ENCODE measurements at regions not wholly inside any gene's neighbourhood (a gene's known extent, or its start where the extent isn't known, plus 50 kb on each side); places are given as distances from the start of the nearest gene placed in this dataset.

DNA sequence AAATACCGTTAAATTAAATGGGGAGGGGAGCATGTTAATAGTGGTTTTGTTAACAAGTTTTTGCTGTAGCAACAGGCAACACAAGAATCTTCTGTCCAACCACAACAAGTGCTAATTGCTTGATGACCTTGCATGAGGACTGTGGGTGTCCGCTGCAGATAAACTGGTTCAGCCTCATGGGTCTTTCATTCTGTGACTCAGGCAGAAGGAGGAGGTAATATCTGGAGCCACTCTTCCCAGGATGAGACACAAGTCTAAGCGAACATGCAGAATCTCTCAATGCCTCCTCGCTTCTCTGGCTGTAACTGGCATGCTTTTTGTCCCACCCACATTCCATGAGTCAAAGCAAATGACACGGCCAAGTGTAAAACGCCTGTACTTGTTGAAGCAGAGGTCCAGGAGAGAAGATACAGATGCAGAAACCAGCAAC is 56.6 kb upstream of the MYO16 start (continued):
- TF ChIP-seq, protein P1, sequence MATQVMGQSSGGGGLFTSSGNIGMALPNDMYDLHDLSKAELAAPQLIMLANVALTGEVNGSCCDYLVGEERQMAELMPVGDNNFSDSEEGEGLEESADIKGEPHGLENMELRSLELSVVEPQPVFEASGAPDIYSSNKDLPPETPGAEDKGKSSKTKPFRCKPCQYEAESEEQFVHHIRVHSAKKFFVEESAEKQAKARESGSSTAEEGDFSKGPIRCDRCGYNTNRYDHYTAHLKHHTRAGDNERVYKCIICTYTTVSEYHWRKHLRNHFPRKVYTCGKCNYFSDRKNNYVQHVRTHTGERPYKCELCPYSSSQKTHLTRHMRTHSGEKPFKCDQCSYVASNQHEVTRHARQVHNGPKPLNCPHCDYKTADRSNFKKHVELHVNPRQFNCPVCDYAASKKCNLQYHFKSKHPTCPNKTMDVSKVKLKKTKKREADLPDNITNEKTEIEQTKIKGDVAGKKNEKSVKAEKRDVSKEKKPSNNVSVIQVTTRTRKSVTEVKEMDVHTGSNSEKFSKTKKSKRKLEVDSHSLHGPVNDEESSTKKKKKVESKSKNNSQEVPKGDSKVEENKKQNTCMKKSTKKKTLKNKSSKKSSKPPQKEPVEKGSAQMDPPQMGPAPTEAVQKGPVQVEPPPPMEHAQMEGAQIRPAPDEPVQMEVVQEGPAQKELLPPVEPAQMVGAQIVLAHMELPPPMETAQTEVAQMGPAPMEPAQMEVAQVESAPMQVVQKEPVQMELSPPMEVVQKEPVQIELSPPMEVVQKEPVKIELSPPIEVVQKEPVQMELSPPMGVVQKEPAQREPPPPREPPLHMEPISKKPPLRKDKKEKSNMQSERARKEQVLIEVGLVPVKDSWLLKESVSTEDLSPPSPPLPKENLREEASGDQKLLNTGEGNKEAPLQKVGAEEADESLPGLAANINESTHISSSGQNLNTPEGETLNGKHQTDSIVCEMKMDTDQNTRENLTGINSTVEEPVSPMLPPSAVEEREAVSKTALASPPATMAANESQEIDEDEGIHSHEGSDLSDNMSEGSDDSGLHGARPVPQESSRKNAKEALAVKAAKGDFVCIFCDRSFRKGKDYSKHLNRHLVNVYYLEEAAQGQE (IDR thresholded peaks at IDR 0.05; ENCODE audit: borderline replicate concordance): peak; percentile 46; the same call in 1 of the 2 replicates
- TF ChIP-seq, protein P1 (CRISPR knock-in tag; IDR thresholded peaks at IDR 0.05; ENCODE audit: low read depth): no peak
- TF ChIP-seq POLR2AphosphoS5 (IDR thresholded peaks at IDR 0.05; ENCODE audit: control insufficient read depth, insufficient read depth, low read depth, low read length): peak; percentile 62; the same call in 1 of the 2 replicates
- peak; percentile 41; the same call in 1 of the 2 replicates for TF ChIP-seq JUND (IDR thresholded peaks at IDR 0.05; ENCODE audit: borderline replicate concordance, low read depth, low read length)
- peak; percentile 21; the same call in 1 of the 3 replicates for TF ChIP-seq JUND (tag; IDR thresholded peaks at IDR 0.05; ENCODE audit: borderline replicate concordance, low read depth, low read length)
- TF ChIP-seq BRD9 (IDR thresholded peaks at IDR 0.05; ENCODE audit: low read depth, partially characterized antibody): no peak
- TF ChIP-seq, protein P2, sequence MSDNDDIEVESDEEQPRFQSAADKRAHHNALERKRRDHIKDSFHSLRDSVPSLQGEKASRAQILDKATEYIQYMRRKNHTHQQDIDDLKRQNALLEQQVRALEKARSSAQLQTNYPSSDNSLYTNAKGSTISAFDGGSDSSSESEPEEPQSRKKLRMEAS (CRISPR knock-in tag; IDR thresholded peaks at IDR 0.05): peak; percentile 51; the same call in 1 of the 2 replicates
- TF ChIP-seq ZNF184 (CRISPR knock-in tag; IDR thresholded peaks at IDR 0.05): no peak
- TF ChIP-seq, protein P3, sequence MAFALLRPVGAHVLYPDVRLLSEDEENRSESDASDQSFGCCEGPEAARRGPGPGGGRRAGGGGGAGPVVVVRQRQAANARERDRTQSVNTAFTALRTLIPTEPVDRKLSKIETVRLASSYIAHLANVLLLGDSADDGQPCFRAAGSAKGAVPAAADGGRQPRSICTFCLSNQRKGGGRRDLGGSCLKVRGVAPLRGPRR (CRISPR knock-in tag; IDR thresholded peaks at IDR 0.05): no peak
- TF ChIP-seq, protein P4, sequence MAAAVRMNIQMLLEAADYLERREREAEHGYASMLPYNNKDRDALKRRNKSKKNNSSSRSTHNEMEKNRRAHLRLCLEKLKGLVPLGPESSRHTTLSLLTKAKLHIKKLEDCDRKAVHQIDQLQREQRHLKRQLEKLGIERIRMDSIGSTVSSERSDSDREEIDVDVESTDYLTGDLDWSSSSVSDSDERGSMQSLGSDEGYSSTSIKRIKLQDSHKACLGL (CRISPR knock-in tag; IDR thresholded peaks at IDR 0.05; ENCODE audit: borderline replicate concordance, poor library complexity, severe bottlenecking): no peak
- no peak for TF ChIP-seq SAFB2 (IDR thresholded peaks at IDR 0.05; ENCODE audit: borderline replicate concordance, low read depth, low read length, severe bottlenecking)
- 0 out of 2 replicates have a peak, but pooled peaks have one; percentile 21 for TF ChIP-seq KLF16 (IDR thresholded peaks at IDR 0.05)
- TF ChIP-seq ZC3H11A (IDR thresholded peaks at IDR 0.05; ENCODE audit: low read depth, low read length): no peak
- TF ChIP-seq ZNF551 (CRISPR knock-in tag; IDR thresholded peaks at IDR 0.05): no peak
- no peak for TF ChIP-seq SMC3 (conservative IDR thresholded peaks at IDR 0.05; ENCODE audit: insufficient read depth, low read depth, low read length)
- TF ChIP-seq ZNF3 (CRISPR knock-in tag; IDR thresholded peaks at IDR 0.05): no peak
- no peak for TF ChIP-seq NCOA1 (IDR thresholded peaks at IDR 0.05; ENCODE audit: low read depth)
- TF ChIP-seq DPF2 (IDR thresholded peaks at IDR 0.05): peak; percentile 74
- TF ChIP-seq SRSF1 (IDR thresholded peaks at IDR 0.05; ENCODE audit: low read depth, low read length): no peak
- TF ChIP-seq ZFP36 (IDR thresholded peaks at IDR 0.05; ENCODE audit: low read depth, low read length, partially characterized antibody): no peak
- peak; percentile 59 for TF ChIP-seq SMARCA4 (IDR thresholded peaks at IDR 0.05)
- TF ChIP-seq CCAR2 (IDR thresholded peaks at IDR 0.05; ENCODE audit: low read depth, low read length): no peak
- TF ChIP-seq SMARCE1 (IDR thresholded peaks at IDR 0.05): peak; percentile 53; the same call in 1 of the 2 replicates

Data from K562 (cell line).